MV-4-11 (cell line): ENCODE measurements at regions not wholly inside any gene's neighbourhood (a gene's known extent, or its start where the extent isn't known, plus 50 kb on each side); places are given as distances from the start of the nearest gene placed in this dataset.
A peak's percentile ranks its signal among the peaks of the same experiment; 100 is the strongest.
"Not testable (repeated sequence)": the region's sequence is repeated elsewhere in the genome, so short reads cannot be mapped to it uniquely, and the experiment has no call there.

ENCODE experiments used
- DNase-seq: peaks from one replicate; lab custom pipeline; 2025; lab: John Stamatoyannopoulos, UW

DNA sequence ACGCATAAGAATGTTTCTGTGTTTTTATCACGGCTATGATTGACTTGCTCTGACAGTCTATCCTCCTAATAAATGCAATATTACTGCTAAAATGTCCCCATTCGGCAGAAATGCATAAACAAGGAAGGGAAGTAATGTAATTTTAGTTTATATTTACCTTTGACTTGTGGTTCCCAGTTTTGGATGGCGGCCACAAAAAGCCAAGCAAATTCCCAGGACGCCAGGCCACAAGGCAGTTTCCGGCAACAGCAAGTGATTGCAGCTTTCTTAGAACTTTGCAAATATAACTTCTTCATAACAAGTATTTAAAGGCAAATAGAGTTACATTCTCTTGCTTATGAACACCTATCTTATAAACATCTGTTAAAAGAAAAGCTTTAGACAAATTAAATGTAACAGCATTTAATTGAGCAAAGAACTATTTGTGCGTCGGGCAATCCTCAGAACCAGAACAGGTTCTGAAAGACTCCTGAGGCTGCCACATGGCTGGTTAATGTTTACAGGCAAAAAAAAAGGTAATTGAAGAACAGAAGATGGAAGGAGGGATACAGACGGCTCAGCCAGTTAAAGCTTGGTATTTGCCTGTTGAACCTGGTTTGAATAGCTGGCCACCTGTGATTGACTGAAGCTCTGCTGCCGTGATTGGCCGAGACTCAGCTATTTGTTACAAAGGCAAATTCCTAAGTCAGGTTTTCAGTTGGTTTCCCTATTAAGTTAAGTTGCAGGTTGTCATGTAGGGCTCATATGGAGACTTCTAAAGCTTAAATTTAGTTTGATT lies 80.8 kb downstream of the C21orf91 start:
- DNase-seq = no peak

DNA sequence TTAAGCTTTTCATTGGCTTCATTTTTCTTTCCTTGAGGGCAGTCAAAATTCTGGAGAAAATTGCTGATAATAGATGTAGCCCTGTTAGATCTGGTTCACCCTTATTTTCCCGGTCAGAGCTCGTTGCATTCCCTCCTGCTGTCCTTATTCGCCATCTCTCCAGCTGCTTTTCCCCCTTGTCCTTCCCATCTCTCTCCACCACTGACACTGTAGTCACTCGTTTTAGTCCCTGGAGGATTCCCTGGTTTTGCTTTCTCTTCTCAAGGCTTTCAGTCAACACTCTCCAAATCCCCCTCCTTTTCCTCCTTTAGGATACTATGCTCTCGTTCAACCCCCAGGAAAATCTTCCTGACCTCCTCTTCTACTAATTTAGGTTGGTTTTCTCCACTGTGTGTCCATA lies 83.1 kb downstream of the C21orf91 start:
- DNase-seq = no peak

DNA sequence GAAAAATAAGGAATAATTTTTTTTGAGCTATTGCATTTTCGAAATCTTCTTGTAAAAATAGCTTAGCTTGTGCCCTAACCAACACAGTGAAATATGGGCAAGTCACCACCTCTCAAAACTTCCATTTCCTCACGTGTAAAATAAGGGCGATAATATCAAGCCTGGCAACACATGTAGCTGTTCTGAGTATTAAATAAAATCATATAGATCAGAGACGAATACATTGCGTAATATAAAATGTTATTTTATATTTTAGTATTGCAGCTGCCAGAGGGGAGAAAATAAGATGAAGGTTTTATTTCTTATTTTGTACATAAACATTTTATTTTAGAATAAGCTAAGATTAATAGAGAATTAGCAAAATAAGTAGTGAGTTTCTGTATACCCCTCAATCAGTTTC lies 85.9 kb downstream of the C21orf91 start:
- DNase-seq = no peak

DNA sequence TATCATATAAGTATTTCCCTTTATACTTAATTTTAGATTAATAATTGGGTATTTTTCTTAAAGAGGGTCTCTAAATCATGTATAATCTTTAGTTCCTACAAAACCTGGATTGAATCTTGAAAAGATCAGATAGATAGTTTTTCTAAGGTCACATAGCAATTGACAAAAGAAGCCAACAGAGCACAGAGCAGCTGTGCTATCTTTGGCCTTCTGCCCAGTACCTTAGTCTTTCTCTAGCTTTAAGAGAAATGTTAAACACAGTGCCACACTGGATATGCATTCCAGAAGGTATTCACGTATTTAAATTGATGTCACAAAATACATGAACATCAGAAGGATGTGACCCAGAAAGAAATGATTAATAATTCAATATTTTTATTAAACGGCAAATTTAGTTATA lies 86.8 kb downstream of the C21orf91 start:
- no peak for DNase-seq

DNA sequence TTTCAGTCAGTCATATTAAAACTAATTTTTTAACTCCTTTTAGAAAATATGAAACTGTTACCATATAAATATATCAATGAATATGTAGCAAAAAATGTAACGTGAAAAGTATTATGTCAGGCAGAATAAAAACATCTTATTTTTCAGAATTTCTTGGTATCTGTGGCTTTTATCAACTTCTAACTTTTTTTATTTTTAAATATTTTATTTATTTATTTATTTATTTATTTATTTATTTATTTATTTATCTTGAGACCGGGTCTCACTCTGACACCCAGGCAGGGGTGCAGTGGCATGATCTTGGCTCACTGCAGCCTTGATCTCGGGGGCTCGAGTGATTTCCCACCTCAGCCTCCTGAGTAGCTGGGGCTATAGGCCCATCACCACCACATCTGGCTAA lies 87.6 kb downstream of the C21orf91 start:
- DNase-seq = no peak

DNA sequence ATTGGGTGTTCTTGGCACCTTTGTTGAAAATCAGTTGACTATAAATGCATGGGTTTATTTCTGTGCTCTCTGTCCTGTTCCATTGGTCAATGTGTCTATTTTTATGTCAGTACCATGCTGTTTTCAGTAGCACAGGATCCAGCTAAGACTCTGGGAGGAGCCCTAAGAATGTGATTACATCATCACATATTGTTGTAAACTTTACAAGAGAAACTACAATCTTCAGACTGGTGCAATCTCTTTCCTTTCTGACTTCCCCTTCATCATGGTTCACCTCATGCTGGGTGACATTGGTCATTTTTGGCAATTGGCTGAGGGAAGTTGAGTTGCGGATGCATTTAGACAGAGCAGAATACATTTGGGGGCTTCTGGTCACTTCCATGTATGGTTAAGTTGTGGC lies 88.4 kb downstream of the C21orf91 start:
- DNase-seq = peak; percentile 92

DNA sequence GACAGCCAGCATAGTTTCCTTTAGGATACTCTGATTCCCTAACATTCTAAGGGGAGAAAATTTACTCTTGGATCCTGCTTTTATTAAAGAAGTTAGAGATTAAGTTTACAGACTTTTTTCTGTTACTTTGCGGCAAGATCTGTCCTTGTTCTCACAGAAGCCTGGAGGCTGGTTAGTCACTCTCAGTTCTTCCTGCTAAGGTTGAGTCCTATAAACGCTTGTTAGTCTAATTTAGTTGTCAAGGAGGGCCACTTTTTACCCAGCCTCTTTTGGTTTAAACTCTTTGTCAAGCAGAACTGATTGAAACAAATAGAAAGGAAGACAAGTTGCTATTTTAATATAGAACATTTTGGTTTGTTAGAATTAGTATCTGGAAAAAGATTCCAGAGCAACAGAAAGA lies 89.7 kb downstream of the C21orf91 start:
- DNase-seq = no peak

DNA sequence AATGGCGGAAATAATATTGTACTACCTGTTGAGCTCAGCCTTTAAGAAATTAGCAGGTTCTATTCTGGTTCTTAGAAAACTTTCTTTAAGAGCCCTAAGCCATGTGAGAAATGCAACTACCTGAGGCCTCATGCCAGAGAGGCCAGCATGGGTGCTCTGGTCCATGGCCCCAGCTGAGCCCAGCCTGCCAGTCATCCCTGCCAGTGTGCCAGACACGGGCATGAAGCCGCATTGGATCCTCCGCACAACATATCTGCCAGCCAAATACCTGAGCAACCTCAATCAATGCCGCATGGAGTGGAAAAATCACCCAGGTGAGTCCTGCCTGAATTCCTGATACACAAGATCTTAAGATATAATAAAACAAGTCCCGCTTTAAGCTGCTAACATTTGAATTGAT lies 91.8 kb downstream of the C21orf91 start:
- DNase-seq = no peak

DNA sequence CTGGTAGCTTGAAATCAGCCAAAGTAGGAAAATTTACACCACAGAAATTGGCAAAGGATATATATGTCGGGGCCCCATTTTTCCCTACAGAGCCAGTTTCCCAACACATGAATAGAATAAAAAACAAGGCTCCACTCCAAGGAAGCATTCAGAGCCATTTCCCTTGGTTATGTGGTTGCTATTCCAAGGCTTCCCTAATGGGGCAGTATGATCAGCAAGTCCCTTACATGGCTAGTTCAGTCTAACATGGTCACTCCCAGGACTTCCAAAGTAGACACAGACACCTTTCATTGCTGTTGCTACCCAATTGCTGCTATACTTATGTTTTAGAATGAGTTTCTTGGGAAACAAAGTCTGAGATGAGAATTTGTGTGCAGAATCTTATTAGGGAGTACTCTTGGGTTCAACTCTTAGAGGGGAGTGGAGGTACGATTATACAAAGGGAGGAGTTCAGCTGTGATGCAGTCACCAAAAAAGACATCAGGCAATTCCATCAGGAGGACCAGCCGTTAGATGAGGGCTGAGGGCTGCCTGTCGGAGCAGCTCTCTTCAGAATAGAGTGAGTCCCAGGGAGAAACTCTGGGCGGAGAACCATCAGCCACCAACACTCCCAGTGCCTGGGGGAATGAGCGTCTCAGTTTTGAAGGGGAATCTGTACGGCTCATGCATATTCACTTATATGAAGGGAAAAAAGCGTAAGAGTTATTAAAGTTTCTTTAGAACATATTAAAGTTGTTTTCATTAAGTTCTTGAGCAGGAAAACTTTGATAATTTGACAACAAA lies 92.9 kb downstream of the C21orf91 start:
- no peak for DNase-seq

DNA sequence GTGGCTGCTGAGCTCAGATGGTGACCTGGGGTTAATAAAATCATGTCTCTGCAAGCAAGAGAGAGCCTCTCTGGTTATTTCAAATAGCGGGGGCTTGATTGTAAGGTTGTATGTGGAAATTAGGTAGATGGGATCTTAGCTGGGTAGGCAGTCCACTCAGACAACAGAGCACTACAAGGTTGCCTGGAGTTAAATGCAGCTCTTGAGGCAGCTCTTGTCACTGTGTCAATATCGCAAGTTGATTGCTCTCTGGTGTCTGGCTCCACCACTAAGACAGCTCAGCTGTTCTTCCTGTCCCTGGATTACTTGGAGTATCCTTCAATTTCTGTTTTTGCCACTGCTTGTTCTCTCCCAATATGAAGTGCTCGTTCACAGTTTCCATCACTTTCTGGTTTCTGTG lies 93.8 kb downstream of the C21orf91 start:
- no peak for DNase-seq

DNA sequence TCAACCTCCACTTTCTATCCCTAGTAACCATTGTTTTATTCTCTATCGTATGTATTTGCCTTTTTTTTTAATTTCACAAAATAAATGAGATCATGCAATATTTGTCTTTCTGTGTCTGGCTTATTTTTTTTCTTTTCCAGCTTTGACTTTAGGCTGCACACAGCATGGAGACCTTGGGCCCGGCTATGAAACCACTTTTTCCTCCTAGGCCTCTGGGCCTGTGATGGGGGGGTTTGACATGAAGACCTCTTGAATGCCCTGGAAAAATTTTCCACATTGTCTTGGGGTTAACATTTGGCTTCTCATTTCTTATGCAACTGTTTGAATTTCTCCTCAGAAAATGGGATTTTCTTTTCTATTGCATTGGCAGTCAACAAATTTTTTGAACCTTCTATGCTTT lies 100.2 kb upstream of the BTG3 start:
- DNase-seq = no peak

DNA sequence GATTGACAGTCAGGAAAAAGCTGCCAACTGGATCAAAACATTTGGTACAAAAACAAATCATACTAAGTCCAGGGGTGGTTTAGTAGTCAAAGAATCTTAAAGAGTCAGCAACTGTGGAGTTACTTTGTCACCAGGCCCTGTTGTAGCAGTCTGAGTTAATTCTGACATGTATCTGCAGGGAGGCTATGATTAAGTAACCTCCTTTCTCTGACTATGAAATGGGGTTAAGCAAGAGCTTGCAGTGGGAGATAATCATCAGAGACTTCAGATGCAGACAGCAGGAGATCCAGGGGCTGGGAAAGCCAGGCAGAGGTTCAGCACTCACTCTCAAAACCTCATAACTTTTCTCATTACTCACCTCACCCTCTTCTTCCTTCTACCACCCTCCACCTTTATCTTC lies 99.2 kb upstream of the BTG3 start:
- DNase-seq = peak; percentile 43

DNA sequence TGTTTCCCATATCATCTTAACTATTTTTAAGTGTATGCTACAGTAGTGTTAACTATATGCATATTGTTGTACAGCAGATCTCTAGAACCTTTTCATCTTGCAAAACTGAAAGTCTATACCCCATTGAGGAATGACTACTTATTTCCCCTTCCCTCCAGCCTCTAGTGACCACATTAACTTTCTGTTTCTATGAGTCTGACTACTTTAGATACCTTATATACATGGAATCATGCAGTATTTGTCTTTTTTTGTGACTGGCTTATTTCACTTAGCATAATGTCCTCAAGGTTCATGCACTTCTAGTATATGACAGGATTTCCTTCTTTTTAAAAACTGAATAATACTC lies 96.5 kb upstream of the BTG3 start:
- peak; percentile 76 for DNase-seq

DNA sequence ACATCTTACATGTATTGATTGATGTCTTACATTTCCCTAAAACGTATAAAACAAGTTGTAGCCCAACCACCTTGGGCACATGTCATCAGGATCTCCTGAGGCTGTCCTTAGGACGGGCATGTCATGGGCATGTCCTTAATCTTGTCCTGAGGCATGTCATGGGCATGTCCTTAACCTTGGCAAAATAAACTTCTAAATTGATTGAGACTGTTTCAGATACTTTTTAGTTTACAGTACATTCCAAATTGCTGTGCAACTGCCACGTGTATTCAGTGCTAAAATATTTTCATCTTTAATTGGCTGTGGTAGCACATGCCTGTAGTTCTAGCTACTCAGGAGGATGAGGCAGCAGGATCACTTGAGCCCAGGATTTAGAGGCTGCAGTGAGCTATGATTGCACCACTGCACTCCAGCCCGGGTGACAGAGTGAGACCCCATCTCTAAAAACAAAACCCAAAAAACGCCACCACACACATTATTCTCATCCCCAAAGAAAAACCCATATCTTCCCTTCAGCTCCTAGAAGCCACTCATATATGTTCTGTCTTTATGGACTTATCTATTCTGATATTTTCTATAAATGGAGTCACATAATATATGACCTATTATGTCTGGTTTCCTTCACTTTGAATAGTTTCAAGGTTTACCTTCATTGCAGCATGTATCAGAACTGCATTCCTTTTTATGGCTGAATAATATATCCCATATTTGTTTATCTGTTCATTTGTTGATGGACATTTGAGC lies 96.0 kb upstream of the BTG3 start:
- DNase-seq = no peak

DNA sequence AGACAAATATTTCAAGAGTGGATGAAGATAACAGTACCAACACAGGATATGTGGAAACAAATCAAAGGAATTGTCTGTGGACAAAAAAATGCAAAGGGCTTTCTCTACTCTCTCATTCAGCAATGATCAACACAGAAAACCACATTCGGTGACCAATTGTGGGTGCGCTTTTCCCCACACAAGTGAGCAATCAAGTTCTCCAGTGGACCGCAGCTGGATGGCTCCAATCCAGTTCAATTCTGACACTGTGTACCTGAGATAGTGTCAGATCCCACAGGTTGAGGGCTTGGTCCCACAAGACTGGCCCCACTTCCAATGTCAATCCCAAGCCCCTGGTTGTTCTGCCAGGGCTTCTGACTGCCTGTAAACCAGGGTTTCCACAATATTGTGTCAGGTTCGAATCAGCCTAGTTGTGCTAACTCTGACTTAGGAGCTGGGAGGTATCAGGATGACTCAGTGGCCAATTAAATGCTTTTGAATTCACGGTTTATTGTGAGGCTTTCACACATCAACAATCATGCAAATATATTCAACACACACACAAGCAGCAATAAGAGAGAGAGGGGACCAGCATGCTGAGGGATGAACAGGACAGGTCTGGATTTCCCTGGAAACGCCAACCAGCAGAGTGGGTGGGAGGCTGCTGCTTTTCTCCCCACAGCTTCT lies 87.0 kb upstream of the BTG3 start:
- no peak for DNase-seq

DNA sequence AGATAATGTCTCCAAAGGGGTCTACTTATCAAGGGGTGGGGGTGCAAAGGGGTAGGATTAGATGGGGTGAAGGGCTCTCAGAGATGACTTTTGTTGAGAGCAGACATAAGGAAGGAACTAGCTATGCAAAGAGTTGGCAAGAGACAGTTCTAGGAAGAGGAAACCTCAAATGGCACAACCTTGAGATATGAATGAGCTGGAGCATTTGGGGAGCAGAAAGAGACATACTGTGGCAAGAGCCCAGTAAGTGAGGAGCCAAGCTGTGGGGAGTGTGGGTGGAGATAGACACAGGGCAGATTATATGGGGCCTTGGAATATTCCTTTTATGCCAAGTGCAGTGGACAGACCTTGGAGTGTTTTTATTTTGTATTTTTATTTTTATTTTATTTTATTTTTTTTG lies 84.8 kb upstream of the BTG3 start:
- no peak for DNase-seq

DNA sequence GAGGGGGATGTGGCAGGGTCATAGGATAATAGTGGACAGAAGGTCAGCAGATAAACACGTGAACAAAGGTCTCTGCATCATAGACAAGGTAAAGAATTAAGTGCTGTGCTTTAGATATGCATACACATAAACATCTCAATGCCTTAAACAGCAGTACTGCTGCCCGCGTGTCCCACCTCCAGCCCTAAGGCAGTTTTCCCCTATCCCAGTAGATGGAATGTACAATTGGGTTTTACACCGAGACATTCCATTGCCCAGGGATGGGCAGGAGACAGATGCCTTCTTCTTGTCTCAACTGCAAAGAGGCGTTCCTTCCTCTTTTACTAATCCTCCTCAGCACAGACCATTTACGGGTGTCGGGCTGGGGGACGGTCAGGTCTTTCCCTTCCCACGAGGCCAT lies 81.7 kb upstream of the BTG3 start:
- not testable (repeated sequence) for DNase-seq

DNA sequence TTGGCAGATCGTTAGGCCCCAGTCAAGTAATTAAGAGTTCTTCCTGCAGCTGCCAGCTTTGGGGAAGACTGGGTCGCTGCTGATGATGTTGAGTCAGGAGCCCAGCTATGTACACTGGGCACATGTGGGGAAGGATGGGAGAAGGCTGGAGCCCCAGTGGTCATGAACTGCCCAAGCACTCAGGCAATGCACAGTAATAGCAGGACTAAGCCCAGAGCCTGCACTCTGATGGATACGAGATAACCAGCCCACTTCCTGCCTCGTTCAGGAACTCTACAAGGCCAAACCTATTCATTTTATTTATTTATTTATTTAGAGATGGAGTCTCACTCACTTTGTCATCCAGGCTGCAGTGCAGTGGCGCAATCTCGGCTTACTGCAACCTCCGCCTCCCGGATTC lies 81.1 kb upstream of the BTG3 start:
- no peak for DNase-seq

DNA sequence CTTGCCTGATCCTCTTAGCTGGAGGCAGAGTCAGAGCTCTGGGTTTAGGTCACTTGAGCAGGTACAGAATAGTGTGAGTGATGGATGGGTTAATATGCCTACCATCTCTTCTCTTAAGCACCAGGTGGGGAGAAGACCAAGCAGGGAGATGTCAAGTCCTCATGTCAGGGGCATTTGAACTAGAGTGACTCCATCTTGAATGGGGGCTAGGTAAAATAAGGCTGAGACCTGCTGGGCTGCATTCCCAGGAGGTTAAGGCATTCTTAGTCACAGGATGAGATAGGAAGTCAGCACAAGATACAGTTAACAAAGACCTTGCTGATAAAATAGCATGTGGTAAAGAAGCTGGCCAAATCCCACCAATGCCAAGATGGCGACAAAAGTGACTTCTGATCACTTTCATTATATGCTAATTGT lies 77.4 kb upstream of the BTG3 start:
- no peak for DNase-seq

DNA sequence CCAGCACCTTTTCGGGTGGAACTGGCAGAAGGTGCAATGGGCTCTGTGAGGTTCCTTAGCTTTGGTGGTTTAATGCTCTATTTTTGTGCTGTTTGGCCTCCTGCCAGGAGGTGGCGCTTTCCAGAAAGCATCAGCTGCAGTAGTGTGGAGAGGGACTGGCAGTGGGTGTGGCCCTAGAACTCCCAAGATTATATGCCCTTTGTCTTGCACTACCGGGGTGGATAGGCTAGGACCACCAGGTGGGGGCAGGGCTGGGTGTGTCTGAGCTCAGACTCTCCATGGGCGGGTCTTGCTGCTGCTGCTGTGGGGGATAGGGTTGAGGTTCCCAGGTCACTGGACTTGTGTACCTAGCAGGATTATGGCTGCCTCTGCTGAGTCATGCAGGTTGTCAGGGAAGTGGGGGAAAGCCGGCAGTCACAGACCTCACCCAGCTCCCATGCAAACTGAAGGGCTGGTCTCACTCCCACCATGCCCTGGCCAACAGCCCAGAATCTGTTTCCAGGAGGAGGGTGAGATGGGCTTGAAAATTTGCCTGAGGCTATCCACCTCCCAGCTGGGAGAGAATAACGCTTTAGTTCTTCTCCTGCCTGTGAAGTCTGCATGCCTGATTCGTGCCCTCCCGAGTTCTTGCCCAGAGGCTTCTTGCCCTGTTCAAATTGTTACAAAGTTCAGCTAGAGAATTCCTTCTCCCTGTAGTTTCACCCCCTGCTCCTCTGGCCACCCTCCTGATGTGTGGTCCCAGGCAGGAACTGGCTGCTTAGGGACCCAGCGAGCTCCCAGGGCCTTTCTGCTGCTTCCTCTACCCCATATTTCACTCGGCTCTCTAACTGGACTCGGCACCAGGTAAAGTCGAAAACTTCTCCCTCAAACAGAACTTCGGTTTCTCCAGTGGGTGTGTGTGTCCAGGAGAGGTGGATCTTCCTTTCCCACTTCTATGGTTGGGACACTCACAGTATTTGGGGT lies 76.5 kb upstream of the BTG3 start:
- DNase-seq = no peak

DNA sequence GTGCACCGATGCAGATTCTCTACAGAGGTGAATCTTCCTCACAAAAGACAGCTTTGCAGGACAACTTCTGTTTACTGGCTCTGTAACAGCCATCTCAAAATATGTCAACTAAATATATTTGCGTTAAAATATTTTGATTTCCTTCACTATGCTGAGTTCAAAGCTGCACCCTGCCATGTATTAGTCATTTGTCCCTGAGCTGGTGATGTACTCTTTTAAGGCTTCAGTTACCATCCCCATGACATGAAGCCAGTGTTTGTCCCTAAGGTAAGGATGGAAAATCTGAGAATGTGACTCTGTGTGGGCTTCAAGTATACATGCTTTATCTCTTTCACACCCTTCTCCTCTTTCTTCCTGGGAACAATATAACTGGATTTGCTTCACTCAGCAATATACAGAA lies 70.2 kb upstream of the BTG3 start:
- no peak for DNase-seq
